GM19468 (cell line): ENCODE measurements at regions not wholly inside any gene's neighbourhood (a gene's known extent, or its start where the extent isn't known, plus 50 kb on each side); places are given as distances from the start of the nearest gene placed in this dataset.

Experiments used
- ATAC-seq: cut with Tn5 transposase; IDR thresholded peaks from one replicate; pipeline ENCODE4 v1.9.1; 2021; ENCODE audit warnings: mild to moderate bottlenecking, moderate library complexity, moderate number of reproducible peaks; ENCODE audit not compliant: unreplicated experiment; ENCODE audit errors: extremely low read depth

GRCh38 chr11:29022676-29023075, 914.5 kb downstream of the METTL15 start:
- no peak for ATAC-seq

GRCh38 chr11:29019960-29020683, 911.9 kb downstream of the METTL15 start:
- no peak for ATAC-seq

- no peak for ATAC-seq
Measured at GRCh38 chr11:29018631-29019030, 910.4 kb downstream of the METTL15 start.

GRCh38 chr11:29017941-29018340, 909.8 kb downstream of the METTL15 start:
- no peak for ATAC-seq

- no peak for ATAC-seq
Measured at GRCh38 chr11:29012507-29012906, 904.3 kb downstream of the METTL15 start.

GRCh38 chr11:29009426-29009825, 901.2 kb downstream of the METTL15 start:
- ATAC-seq, result no peak

GRCh38 chr11:29008481-29008880, 900.3 kb downstream of the METTL15 start:
- no peak for ATAC-seq

- no peak for ATAC-seq
Measured at GRCh38 chr11:29006668-29007067, 898.5 kb downstream of the METTL15 start.

- ATAC-seq, result no peak
Measured at GRCh38 chr11:29005401-29005980, 897.3 kb downstream of the METTL15 start.

GRCh38 chr11:29002816-29003215, 894.6 kb downstream of the METTL15 start:
- no peak for ATAC-seq

- ATAC-seq, result no peak
Measured at GRCh38 chr11:28999620-29000019, 891.4 kb downstream of the METTL15 start.

GRCh38 chr11:28992996-28993395, 884.8 kb downstream of the METTL15 start:
- ATAC-seq, result no peak

GRCh38 chr11:28984231-28984630, 876.0 kb downstream of the METTL15 start:
- ATAC-seq, result no peak

GRCh38 chr11:28983780-28984179, 875.6 kb downstream of the METTL15 start:
- ATAC-seq, result no peak

GRCh38 chr11:28981381-28981780, 873.2 kb downstream of the METTL15 start:
- no peak for ATAC-seq

GRCh38 chr11:28976801-28977145, 868.6 kb downstream of the METTL15 start:
- ATAC-seq, result no peak

GRCh38 chr11:28976012-28976800, 868.0 kb downstream of the METTL15 start:
- no peak for ATAC-seq

- ATAC-seq, result no peak
Measured at GRCh38 chr11:28969832-28970231, 861.6 kb downstream of the METTL15 start.

- ATAC-seq, result no peak
Measured at GRCh38 chr11:28966951-28967350, 858.8 kb downstream of the METTL15 start.

GRCh38 chr11:28965819-28966218, 857.6 kb downstream of the METTL15 start:
- ATAC-seq, result no peak

GRCh38 chr11:28964811-28965210, 856.6 kb downstream of the METTL15 start:
- no peak for ATAC-seq
